Type B pancreatic cell (in vitro differentiated cells): ENCODE measurements at regions not wholly inside any gene's neighbourhood (a gene's known extent, or its start where the extent isn't known, plus 50 kb on each side); places are given as distances from the start of the nearest gene placed in this dataset.

Experiments
- DNase-seq: peaks from one replicate; pipeline ENCODE4 v3.0.0; 2021; ENCODE audit warnings: mixed read lengths; ENCODE audit not compliant: unreplicated experiment; ENCODE audit errors: extremely low spot score
- H3K27ac Mint-ChIP-seq: 2 replicates; pipeline ENCODE4 v1.8.0; 2021; ENCODE audit warnings: mild to moderate bottlenecking, mixed read lengths
- H3K27me3 Mint-ChIP-seq: 2 replicates; pipeline ENCODE4 v1.8.0; 2021; ENCODE audit warnings: mixed read lengths
- H3K36me3 Mint-ChIP-seq: 2 replicates; pipeline ENCODE4 v1.8.0; 2021; ENCODE audit warnings: mixed read lengths
- H3K4me1 Mint-ChIP-seq: one replicate; pipeline ENCODE4 v1.8.0; 2021; ENCODE audit warnings: mixed read lengths; ENCODE audit not compliant: unreplicated experiment
- H3K4me3 Mint-ChIP-seq: 2 replicates; pipeline ENCODE4 v1.8.0; 2021; ENCODE audit warnings: mild to moderate bottlenecking, mixed read lengths
- H3K9me3 Mint-ChIP-seq: 2 replicates; pipeline ENCODE4 v1.8.0; 2021; ENCODE audit warnings: mixed read lengths
- TF ChIP-seq, protein P1 (sequence below): fragments of 200-600 bp; sonication (generic); conservative IDR thresholded peaks from 2 replicates; pipeline ENCODE4 v1.5.0; 2021; ENCODE audit warnings: antibody characterized with exemption, mild to moderate bottlenecking

DNA sequence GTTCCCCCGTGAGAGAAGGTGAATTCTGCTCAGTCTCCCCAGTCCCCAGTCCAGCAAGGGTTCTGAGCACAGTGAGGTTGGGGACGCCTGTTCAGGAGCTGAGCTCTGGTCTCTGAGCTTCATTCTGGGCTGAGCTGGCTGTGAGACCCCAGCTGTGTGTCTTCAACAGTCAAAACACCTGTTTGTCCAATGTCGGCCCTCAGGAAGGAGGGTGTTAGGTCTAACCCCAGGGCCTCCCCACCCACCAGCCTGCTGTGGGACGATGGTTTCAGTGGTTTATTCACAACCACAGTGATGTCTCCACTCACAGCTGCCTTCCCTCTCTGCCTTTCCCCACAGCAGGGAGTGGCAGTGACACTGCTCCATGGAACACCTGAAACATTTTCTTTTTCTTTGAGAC is 1282.9 kb downstream of the TBC1D22A start:
- TF ChIP-seq, protein P1, sequence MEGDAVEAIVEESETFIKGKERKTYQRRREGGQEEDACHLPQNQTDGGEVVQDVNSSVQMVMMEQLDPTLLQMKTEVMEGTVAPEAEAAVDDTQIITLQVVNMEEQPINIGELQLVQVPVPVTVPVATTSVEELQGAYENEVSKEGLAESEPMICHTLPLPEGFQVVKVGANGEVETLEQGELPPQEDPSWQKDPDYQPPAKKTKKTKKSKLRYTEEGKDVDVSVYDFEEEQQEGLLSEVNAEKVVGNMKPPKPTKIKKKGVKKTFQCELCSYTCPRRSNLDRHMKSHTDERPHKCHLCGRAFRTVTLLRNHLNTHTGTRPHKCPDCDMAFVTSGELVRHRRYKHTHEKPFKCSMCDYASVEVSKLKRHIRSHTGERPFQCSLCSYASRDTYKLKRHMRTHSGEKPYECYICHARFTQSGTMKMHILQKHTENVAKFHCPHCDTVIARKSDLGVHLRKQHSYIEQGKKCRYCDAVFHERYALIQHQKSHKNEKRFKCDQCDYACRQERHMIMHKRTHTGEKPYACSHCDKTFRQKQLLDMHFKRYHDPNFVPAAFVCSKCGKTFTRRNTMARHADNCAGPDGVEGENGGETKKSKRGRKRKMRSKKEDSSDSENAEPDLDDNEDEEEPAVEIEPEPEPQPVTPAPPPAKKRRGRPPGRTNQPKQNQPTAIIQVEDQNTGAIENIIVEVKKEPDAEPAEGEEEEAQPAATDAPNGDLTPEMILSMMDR: no peak
- no peak overlapping the region for H3K4me3 Mint-ChIP-seq
- DNase-seq: no peak
- no peaks in the 10 kb centered on the region for H3K9me3 Mint-ChIP-seq
- H3K27ac Mint-ChIP-seq: no peak overlapping the region
- no peaks in the 10 kb centered on the region for H3K36me3 Mint-ChIP-seq
- no peaks in the 10 kb centered on the region for H3K4me1 Mint-ChIP-seq
- H3K27me3 Mint-ChIP-seq: peaks cover 18% of the 10 kb centered on the region

DNA sequence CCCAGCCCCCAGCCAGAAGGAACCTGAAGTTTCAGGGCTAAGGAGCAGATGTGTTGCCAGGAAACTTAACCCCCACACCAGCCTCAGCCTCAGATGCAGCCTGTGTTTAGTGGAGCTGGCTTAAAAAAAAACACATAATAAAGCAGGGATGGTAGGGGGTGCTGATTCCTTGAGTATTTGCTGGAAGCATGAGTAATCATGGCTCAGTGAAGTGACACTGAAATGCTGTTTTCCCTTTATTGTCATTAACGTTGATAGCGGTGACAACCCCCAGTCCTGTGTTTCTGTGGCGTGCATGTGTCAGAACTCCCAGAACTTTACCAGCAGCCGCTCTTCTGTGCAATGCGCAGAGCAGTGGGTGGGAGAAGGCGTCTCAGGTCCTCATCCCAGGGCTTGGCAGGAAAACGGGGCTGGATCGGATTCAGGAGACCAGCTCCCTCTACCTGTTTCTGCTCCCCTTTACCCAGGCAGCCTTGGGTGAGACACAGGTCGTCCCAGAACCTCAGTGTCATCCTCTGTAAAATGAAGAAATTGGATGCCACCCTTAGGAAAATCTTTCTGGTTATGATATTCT is 1282.1 kb downstream of the TBC1D22A start:
- TF ChIP-seq, protein P1: no peak
- H3K4me3 Mint-ChIP-seq: no peak overlapping the region

DNA sequence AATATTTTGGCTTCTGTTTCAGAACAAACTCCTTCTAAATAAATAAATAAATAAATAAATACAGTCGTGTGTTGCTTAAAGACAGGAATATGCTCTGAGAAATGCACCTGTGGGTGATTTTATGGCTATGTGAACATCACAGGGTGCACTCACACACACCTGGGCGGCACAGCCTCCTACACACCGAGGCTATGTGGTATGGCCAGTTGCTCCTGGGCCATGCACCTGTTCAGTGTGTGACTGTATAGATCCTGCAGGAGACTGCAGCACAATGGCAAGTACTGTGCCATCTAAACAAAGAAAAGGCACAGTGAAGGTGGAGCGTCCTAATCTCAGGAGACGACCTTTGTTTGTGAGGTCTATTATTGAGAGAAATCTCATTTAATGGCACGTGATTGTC is 1281.1 kb downstream of the TBC1D22A start:
- Mint-ChIP-seq H3K9me3 (no peaks in the 10 kb centered on the region), H3K4me3 (no peak overlapping the region), H3K27ac (no peak overlapping the region)

More for the DNA sequence above, 1282.1 kb downstream of the TBC1D22A start:
- Mint-ChIP-seq H3K27ac (no peak overlapping the region), H3K9me3 (no peaks in the 10 kb centered on the region), H3K4me1 (no peaks in the 10 kb centered on the region), H3K36me3 (no peaks in the 10 kb centered on the region), H3K27me3 (peaks cover 18% of the 10 kb centered on the region)
- DNase-seq: no peak

DNA sequence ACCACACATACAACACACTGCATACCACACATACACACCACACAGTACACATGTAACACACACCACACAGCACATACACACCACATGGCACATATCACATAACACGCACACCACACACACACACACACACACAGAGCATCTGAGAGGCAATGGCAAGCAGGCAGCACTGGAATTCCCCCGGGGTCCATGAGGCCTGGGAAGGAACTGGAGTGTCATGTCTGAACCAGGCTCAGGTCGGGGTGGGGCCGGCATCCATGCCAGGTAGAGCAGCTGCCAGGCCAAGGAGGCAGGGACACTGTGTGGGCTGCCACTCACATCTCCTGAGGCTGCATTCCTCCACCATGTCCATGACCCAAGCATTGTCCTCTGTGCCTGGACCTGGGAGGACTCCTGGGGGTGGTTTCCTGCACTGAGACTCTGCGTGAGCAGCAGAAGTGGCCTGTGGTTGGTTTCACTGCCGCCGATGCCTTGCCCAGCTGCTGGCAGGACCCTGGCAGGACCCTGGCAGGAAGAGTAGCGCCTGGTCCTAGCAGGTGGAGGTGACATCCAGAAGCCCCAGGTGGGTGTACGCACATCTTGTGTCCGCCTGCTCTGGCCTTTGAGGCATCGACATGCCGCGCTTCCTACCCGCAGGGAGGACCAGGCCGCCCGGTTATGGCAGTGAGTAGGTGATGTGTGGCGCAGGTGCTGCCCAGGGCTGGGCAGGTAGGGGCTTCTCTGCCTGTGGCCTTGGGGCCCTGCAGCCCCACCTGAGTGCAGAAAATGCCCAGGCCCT is 1280.4 kb downstream of the TBC1D22A start:
- Mint-ChIP-seq H3K4me1 (no peaks in the 10 kb centered on the region), H3K27ac (no peak overlapping the region)
- peak; percentile 48 for DNase-seq

More for the DNA sequence above, 1281.1 kb downstream of the TBC1D22A start:
- DNase-seq: no peak
- Mint-ChIP-seq H3K36me3 (no peaks in the 10 kb centered on the region), H3K27me3 (peaks cover 18% of the 10 kb centered on the region), H3K4me1 (no peaks in the 10 kb centered on the region)
- TF ChIP-seq, protein P1: no peak

DNA sequence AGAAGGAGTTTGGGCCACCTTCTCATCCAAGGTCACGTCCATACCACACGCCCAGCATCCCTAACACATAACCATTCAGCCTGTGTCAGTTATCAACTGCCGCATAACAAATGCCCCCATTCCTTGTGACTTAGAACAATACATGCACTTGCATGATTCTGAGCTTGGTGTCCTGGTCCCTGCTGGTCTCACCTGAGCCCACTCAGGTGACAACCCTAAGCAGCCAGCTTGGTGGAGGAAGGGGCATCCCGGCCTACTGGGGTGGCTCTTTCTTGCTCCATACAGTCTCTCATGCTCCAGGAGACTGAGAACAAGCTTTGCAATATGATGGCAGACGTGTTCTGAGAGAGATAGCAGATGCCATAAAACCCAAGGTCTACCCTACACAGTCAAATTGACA is 1276.9 kb downstream of the TBC1D22A start:
- no peaks in the 10 kb centered on the region for H3K9me3 Mint-ChIP-seq
- no peaks in the 10 kb centered on the region for H3K4me1 Mint-ChIP-seq
- H3K4me3 Mint-ChIP-seq: no peak overlapping the region
- peaks cover 22% of the 10 kb centered on the region for H3K27me3 Mint-ChIP-seq
- H3K27ac Mint-ChIP-seq: no peak overlapping the region
- no peaks in the 10 kb centered on the region for H3K36me3 Mint-ChIP-seq
- TF ChIP-seq, protein P1: no peak
- peak; percentile 29 for DNase-seq

More for the DNA sequence above, 1280.4 kb downstream of the TBC1D22A start:
- TF ChIP-seq, protein P1: no peak
- Mint-ChIP-seq H3K36me3 (no peaks in the 10 kb centered on the region), H3K27me3 (peaks cover 18% of the 10 kb centered on the region), H3K4me3 (no peak overlapping the region), H3K9me3 (no peaks in the 10 kb centered on the region)
